WTC11 (cell line): ENCODE measurements at regions not wholly inside any gene's neighbourhood (a gene's known extent, or its start where the extent isn't known, plus 50 kb on each side); places are given as distances from the start of the nearest gene placed in this dataset.
"Not testable (repeated sequence)": the region's sequence is repeated elsewhere in the genome, so short reads cannot be mapped to it uniquely, and the experiment has no call there.

Experiments
- ATAC-seq: fragments of 200-7000 bp; cut with Tn5 transposase; 2 replicates; pipeline ENCODE4 v1.10.0; 2021; ENCODE audit warnings: mild to moderate bottlenecking, moderate library complexity
- CTCF ChIA-PET: fragments of 300-600 bp; sonication (Branson Sonifier 250); formaldehyde crosslinking; loops from one replicate; lab custom pipeline; 2021; ENCODE audit warnings: antibody characterized with exemption; lab: Charles Lee
- POLR2A ChIA-PET: fragments of 350-600 bp; sonication (Branson Sonifier 250); formaldehyde crosslinking; loops from one replicate; lab custom pipeline; 2021; ENCODE audit warnings: antibody characterized with exemption; lab: Charles Lee
- DNase-seq: peaks from one replicate; pipeline ENCODE4 v3.0.0; 2021; ENCODE audit warnings: low spot score
- H3K27ac Mint-ChIP-seq: 2 replicates; pipeline ENCODE4 v1.8.0; 2021; ENCODE audit warnings: mixed read lengths
- H3K27me3 Mint-ChIP-seq: 2 replicates; pipeline ENCODE4 v1.8.0; 2021; ENCODE audit warnings: low read depth, mild to moderate bottlenecking, moderate library complexity, mixed read lengths
- H3K36me3 Mint-ChIP-seq: 2 replicates; pipeline ENCODE4 v1.8.0; 2021; ENCODE audit warnings: mixed read lengths
- H3K4me1 Mint-ChIP-seq: 2 replicates; pipeline ENCODE4 v1.8.0; 2022; ENCODE audit warnings: mixed read lengths
- H3K4me3 Mint-ChIP-seq: 2 replicates; pipeline ENCODE4 v1.8.0; 2021; ENCODE audit warnings: mild to moderate bottlenecking, moderate library complexity, mixed read lengths
- H3K9me3 Mint-ChIP-seq: 2 replicates; pipeline ENCODE4 v1.8.0; 2021; ENCODE audit warnings: mixed read lengths
- ARID4B ChIP-seq: sonication (generic); formaldehyde crosslinking; IDR thresholded peaks from 2 replicates; pipeline ENCODE4 v1.8.0; 2023; ENCODE audit warnings: missing genetic modification reagents, mild to moderate bottlenecking, borderline replicate concordance
- ATF1 ChIP-seq: sonication (generic); formaldehyde crosslinking; IDR thresholded peaks from 2 replicates; pipeline ENCODE4 v1.8.1; 2023; ENCODE audit warnings: mild to moderate bottlenecking, moderate library complexity, missing genetic modification reagents
- GTF2I ChIP-seq: fragments of 250-450 bp; sonication (Bioruptor Pico); conservative IDR thresholded peaks from 2 replicates; pipeline ENCODE4 v1.4.0; 2021; ENCODE audit warnings: mild to moderate bottlenecking
- MLX ChIP-seq: sonication (generic); formaldehyde crosslinking; IDR thresholded peaks from 2 replicates; pipeline ENCODE4 v1.8.1; 2023; ENCODE audit warnings: mild to moderate bottlenecking, missing genetic modification reagents, moderate library complexity
- NFE2L1 ChIP-seq: sonication (generic); formaldehyde crosslinking; IDR thresholded peaks from 2 replicates; pipeline ENCODE4 v1.8.1; 2023; ENCODE audit warnings: missing genetic modification reagents
- OVOL2 ChIP-seq: fragments of 250-450 bp; sonication (Bioruptor Pico); IDR thresholded peaks from 2 replicates; pipeline ENCODE4 v1.9.0; 2021; ENCODE audit warnings: mild to moderate bottlenecking, borderline replicate concordance
- PRRX2 ChIP-seq: fragments of 250-450 bp; sonication (Bioruptor Pico); IDR thresholded peaks from 2 replicates; pipeline ENCODE4 v1.8.0; 2021; ENCODE audit warnings: mild to moderate bottlenecking
- RELA ChIP-seq: sonication (generic); formaldehyde crosslinking; IDR thresholded peaks from 2 replicates; pipeline ENCODE4 v1.8.1; 2022; ENCODE audit warnings: missing genetic modification reagents, mild to moderate bottlenecking, borderline replicate concordance
- SOX15 ChIP-seq: fragments of 250-450 bp; sonication (Bioruptor Pico); IDR thresholded peaks from 2 replicates; pipeline ENCODE4 v1.9.0; 2021; ENCODE audit warnings: mild to moderate bottlenecking
- ZNF138 ChIP-seq: sonication (generic); formaldehyde crosslinking; conservative IDR thresholded peaks from 2 replicates; pipeline ENCODE4 v1.8.1; 2022; ENCODE audit warnings: mild to moderate bottlenecking, moderate library complexity, missing genetic modification reagents
- ZNF532 ChIP-seq: fragments of 250-450 bp; sonication (Bioruptor Pico); IDR thresholded peaks from 2 replicates; pipeline ENCODE4 v1.9.0; 2021; ENCODE audit warnings: mild to moderate bottlenecking, borderline replicate concordance

- TF ChIP-seq ARID4B (CRISPR knock-in tag): no peak
Measured at GRCh38 chr13:82467626-82468025, 1414.6 kb downstream of the SLITRK1 start (continued).

- DNase-seq, POLR2A ChIA-PET, H3K27ac Mint-ChIP-seq, H3K27me3 Mint-ChIP-seq, ATAC-seq, CTCF ChIA-PET, H3K4me3 Mint-ChIP-seq, H3K36me3 Mint-ChIP-seq: not testable (repeated sequence)
- Mint-ChIP-seq H3K4me1 (peaks cover 21% of the 10 kb centered on the region), H3K9me3 (peaks cover 10% of the 10 kb centered on the region)
Measured at GRCh38 chr13:82459575-82459974, 1422.7 kb downstream of the SLITRK1 start.

GRCh38 chr13:82458169-82458568 lies 1424.1 kb downstream of the SLITRK1 start:
- DNase-seq (no peak), ATAC-seq (no peak)
- no peak for TF ChIP-seq PRRX2 (CRISPR knock-in tag)
- TF ChIP-seq MLX (CRISPR knock-in tag): no peak
- TF ChIP-seq ATF1 (CRISPR knock-in tag): no peak
- TF ChIP-seq ZNF532 (CRISPR knock-in tag): no peak
- TF ChIP-seq ZNF138: no peak
- no peak for TF ChIP-seq OVOL2 (CRISPR knock-in tag)
- TF ChIP-seq RELA: no peak
- no peak for TF ChIP-seq SOX15 (CRISPR knock-in tag)
- no peak for TF ChIP-seq NFE2L1
- TF ChIP-seq GTF2I (CRISPR knock-in tag): no peak
- Mint-ChIP-seq H3K4me3 (no peak overlapping the region), H3K9me3 (peaks cover 13% of the 10 kb centered on the region), H3K4me1 (peaks cover 21% of the 10 kb centered on the region), H3K27me3 (no peaks in the 10 kb centered on the region), H3K27ac (no peak overlapping the region), H3K36me3 (no peaks in the 10 kb centered on the region)
- ChIA-PET CTCF (no interaction called here), POLR2A (no interaction called here)

GRCh38 chr13:82457548-82457947 lies 1424.7 kb downstream of the SLITRK1 start:
- H3K36me3 Mint-ChIP-seq, CTCF ChIA-PET, POLR2A ChIA-PET: not testable (repeated sequence)

More at GRCh38 chr13:82457548-82457947, 1424.7 kb downstream of the SLITRK1 start:
- not testable (repeated sequence) for ATAC-seq, DNase-seq, H3K27me3 Mint-ChIP-seq, H3K27ac Mint-ChIP-seq, H3K4me3 Mint-ChIP-seq
- Mint-ChIP-seq H3K4me1 (peaks cover 21% of the 10 kb centered on the region), H3K9me3 (peaks cover 13% of the 10 kb centered on the region)
